IMR-90 (cell line): ENCODE measurements at regions not wholly inside any gene's neighbourhood (a gene's known extent, or its start where the extent isn't known, plus 50 kb on each side); places are given as distances from the start of the nearest gene placed in this dataset.

Experiments
- ATAC-seq: fragments of 200-7000 bp; cut with Tn5 transposase; 2 replicates; pipeline ENCODE4 v1.9.1; 2020; ENCODE audit warnings: low read depth, mild to moderate bottlenecking, moderate library complexity
- BruUV-seq: library from RNA; stranded (reverse); fragments of 400-500 nt; replicated peaks from 2 replicates; lab custom pipeline; 2021; lab: Mats Ljungman, UMichigan
- CTCF ChIA-PET: fragments of 300-600 bp; formaldehyde crosslinking; extraction: SDS; loops from one replicate; lab custom pipeline; 2021; ENCODE audit warnings: antibody characterized with exemption; lab: Yijun Ruan, JAX
- POLR2A ChIA-PET: fragments of 300-600 bp; sonication (Branson Sonifier 250); formaldehyde crosslinking; loops from one replicate; lab custom pipeline; 2022; ENCODE audit warnings: antibody characterized with exemption; ENCODE audit not compliant: unreplicated experiment; lab: Charles Lee
- DNase-seq: peaks from one replicate; pipeline ENCODE4 v3.0.0; 2013
- H2AFZ ChIP-seq: replicated peaks from 2 replicates; pipeline ENCODE3; 2013; ENCODE audit warnings: low read length, mild to moderate bottlenecking; ENCODE audit not compliant: poor library complexity
- H2AK5ac ChIP-seq: 2 replicates; pipeline ENCODE4 v1.6.1; 2013; ENCODE audit warnings: low read depth, low read length, inconsistent platforms
- H2AK9ac ChIP-seq: replicated peaks from 2 replicates; pipeline ENCODE3; 2013; ENCODE audit warnings: mild to moderate bottlenecking, low read depth, low read length, moderate library complexity; ENCODE audit not compliant: poor library complexity
- H2BK120ac ChIP-seq: 2 replicates; pipeline ENCODE4 v1.6.1; 2013; ENCODE audit warnings: low read depth, low read length, inconsistent platforms
- H2BK15ac ChIP-seq: 3 replicates; pipeline ENCODE4 v1.6.1; 2013; ENCODE audit warnings: low read depth, low read length, inconsistent platforms
- H2BK20ac ChIP-seq: 2 replicates; pipeline ENCODE4 v1.6.1; 2013; ENCODE audit warnings: low read depth, mild to moderate bottlenecking, inconsistent platforms, low read length, moderate library complexity
- H2BK5ac ChIP-seq: 2 replicates; pipeline ENCODE4 v1.6.1; 2013; ENCODE audit warnings: mild to moderate bottlenecking, low read depth, low read length, inconsistent platforms; ENCODE audit not compliant: poor library complexity, severe bottlenecking
- H3K14ac ChIP-seq: replicated peaks from 2 replicates; pipeline ENCODE4 v1.6.1; 2013; ENCODE audit warnings: low read depth, low read length, inconsistent platforms
- H3K18ac ChIP-seq: 2 replicates; pipeline ENCODE4 v1.6.1; 2013; ENCODE audit warnings: low read depth, low read length, control low read depth
- H3K23ac ChIP-seq: 2 replicates; pipeline ENCODE4 v1.6.1; 2013; ENCODE audit warnings: low read depth, low read length, inconsistent platforms
- H3K27ac ChIP-seq: 2 replicates; pipeline ENCODE4 v1.5.1; 2013; ENCODE audit warnings: mild to moderate bottlenecking, control low read depth, low read length; ENCODE audit not compliant: insufficient read depth
- H3K27me3 ChIP-seq: 2 replicates; pipeline ENCODE4 v1.6.1; 2013; ENCODE audit warnings: low read length; ENCODE audit not compliant: control insufficient read depth, insufficient read depth
- H3K36me3 ChIP-seq: 2 replicates; pipeline ENCODE4 v1.6.1; 2013; ENCODE audit warnings: low read length, mixed read lengths; ENCODE audit not compliant: control insufficient read depth, insufficient read depth
- H3K4ac ChIP-seq: 2 replicates; pipeline ENCODE4 v1.6.1; 2013; ENCODE audit warnings: low read depth, low read length, inconsistent platforms
- H3K4me1 ChIP-seq: 2 replicates; pipeline ENCODE4 v1.6.1; 2013; ENCODE audit warnings: low read length, mixed read lengths; ENCODE audit not compliant: control insufficient read depth, insufficient read depth
- H3K4me2 ChIP-seq: 2 replicates; pipeline ENCODE4 v1.6.1; 2013; ENCODE audit warnings: low read depth, mild to moderate bottlenecking, control low read depth, low read length, moderate library complexity
- H3K4me3 ChIP-seq: 2 replicates; pipeline ENCODE4 v1.5.1; 2013; ENCODE audit warnings: low read depth, mild to moderate bottlenecking, control low read depth, low read length, moderate library complexity; ENCODE audit not compliant: insufficient read depth
- H3K56ac ChIP-seq: 2 replicates; pipeline ENCODE4 v1.6.1; 2013; ENCODE audit warnings: low read length, inconsistent platforms; ENCODE audit not compliant: insufficient read depth; ENCODE audit errors: extremely low read depth
- H3K79me1 ChIP-seq, 2 experiments: 2 replicates each; pipeline ENCODE4 v1.6.1; 2013; ENCODE audit warnings: low read length in 2 of 2, inconsistent platforms in 1 of 2, low read depth in 1 of 2
- H3K9ac ChIP-seq: 2 replicates; pipeline ENCODE4 v1.6.1; 2013; ENCODE audit warnings: low read depth, low read length, control low read depth
- H3K9me1 ChIP-seq: 2 replicates; pipeline ENCODE4 v1.6.1; 2013; ENCODE audit warnings: low read length, inconsistent platforms; ENCODE audit not compliant: insufficient read depth
- H3K9me3 ChIP-seq: 2 replicates; pipeline ENCODE4 v1.6.1; 2013; ENCODE audit warnings: low read length; ENCODE audit not compliant: control insufficient read depth, insufficient read depth
- H4K20me1 ChIP-seq: 2 replicates; pipeline ENCODE4 v1.6.1; 2013; ENCODE audit warnings: low read length, inconsistent platforms; ENCODE audit not compliant: insufficient read depth
- H4K5ac ChIP-seq: 2 replicates; pipeline ENCODE4 v1.6.1; 2013; ENCODE audit warnings: mild to moderate bottlenecking, low read depth, low read length, control low read depth
- H4K8ac ChIP-seq, 2 experiments: 2 replicates each; pipeline ENCODE4 v1.6.1; 2013; ENCODE audit warnings: low read depth in 2 of 2, low read length in 2 of 2, control low read depth in 1 of 2, inconsistent platforms in 1 of 2
- H4K91ac ChIP-seq: 2 replicates; pipeline ENCODE4 v1.6.1; 2013; ENCODE audit warnings: low read depth, low read length, inconsistent platforms; ENCODE audit not compliant: insufficient read depth
- NFE2L2 ChIP-seq: fragments of 150-350 bp; IDR thresholded peaks from 2 replicates; pipeline ENCODE4 v1.6.1; 2016; ENCODE audit warnings: low read depth, mild to moderate bottlenecking, low read length
- RAD21 ChIP-seq: IDR thresholded peaks from 2 replicates; pipeline ENCODE4 v1.6.1; 2012; ENCODE audit warnings: low read length, improper control_type of control experiment
- WGBS, 2 experiments: methylation state at CpG; one replicate each; pipeline versions ENCODE4 v1.1.5 to v1.1.7; 2013; ENCODE audit warnings: missing lambda C conversion rate in 2 of 2; ENCODE audit not compliant: insufficient read length in 1 of 2; ENCODE audit errors: extremely low coverage in 2 of 2; 5-methylcytosine and 5-hydroxymethylcytosine counted together
- dilution Hi-C: fragments of 300-500 bp; cut with HindIII; formaldehyde crosslinking; loops from one replicate; pipeline ENCODE4 v1.14.3; 2018; ENCODE audit warnings: low sequenced_read_pairs; ENCODE audit not compliant: unreplicated experiment
- in situ Hi-C: fragments of 300-500 bp; cut with MboI; formaldehyde crosslinking; loops from 3 replicates; pipeline ENCODE4 v1.14.3; 2019; ENCODE audit warnings: low sequenced_read_pairs, inconsistent platforms, mixed read lengths
- intact Hi-C: fragments of 100-400 bp; cut with micrococcal nuclease; formaldehyde crosslinking; loops from 2 replicates; pipeline ENCODE4 v1.10.0; 2022
- TF ChIP-seq, protein P1 (sequence below): fragments of 150-350 bp; IDR thresholded peaks from 2 replicates; pipeline ENCODE4 v1.6.1; 2016; ENCODE audit warnings: low read depth, mild to moderate bottlenecking, low read length, moderate library complexity, borderline replicate concordance

DNA sequence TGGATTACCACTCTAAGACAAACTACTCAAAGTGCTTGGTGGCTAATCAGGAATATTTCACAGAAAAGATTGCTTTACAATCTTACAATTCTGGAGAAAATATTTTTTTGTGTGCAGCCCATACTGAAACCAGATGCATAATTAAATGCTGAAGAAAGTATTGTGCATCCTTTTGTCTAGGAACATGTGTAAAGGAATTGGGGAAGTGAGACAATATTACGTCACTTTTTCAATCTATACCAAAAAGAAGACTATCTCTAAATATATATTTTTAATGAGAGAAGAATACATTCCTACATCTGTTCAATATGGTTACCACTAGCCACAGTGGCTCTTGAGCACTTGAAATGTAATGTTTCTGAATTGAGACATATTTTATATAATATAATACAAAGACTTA, 992.5 kb upstream of the ADGRB3 start:
- dilution Hi-C loops, result no loop called here
- Histone ChIP-seq H3K27ac (no peak overlapping the region), H3K4me2 (no peak overlapping the region), H4K5ac (no peak overlapping the region), H4K91ac (no peak overlapping the region), H3K36me3 (no peaks in the 10 kb centered on the region), H2BK120ac (no peak overlapping the region), H3K9ac (no peak overlapping the region), H2BK20ac (no peak overlapping the region), H4K20me1 (no peaks in the 10 kb centered on the region), H3K4me1 (no peaks in the 10 kb centered on the region), H3K23ac (no peak overlapping the region), H3K4ac (no peak overlapping the region), H3K9me1 (no peaks in the 10 kb centered on the region), H3K18ac (no peak overlapping the region), H3K56ac (no peak overlapping the region), H2BK15ac (no peak overlapping the region), H2BK5ac (no peak overlapping the region), H2AK5ac (no peak overlapping the region), H3K27me3 (no peaks in the 10 kb centered on the region), H3K14ac (no peak overlapping the region), H3K4me3 (no peak overlapping the region), H3K79me1 (no peaks in the 10 kb centered on the region), H4K8ac (no peak overlapping the region), H3K9me3 (no peaks in the 10 kb centered on the region), H2AFZ (no peak overlapping the region), H2AK9ac (no peak overlapping the region)
- WGBS, 2 experiments, result no CpG with 5 or more reads among the region's 1 CpG
- no peak for ATAC-seq
- in situ Hi-C loops, result no loop called here
- no TSS peak for BruUV-seq
- intact Hi-C loops, result loop anchor here (10.0 kb wide), 1 partner anchor 1292 kb away; no protein-coding TSS in a partner anchor
- CTCF ChIA-PET, result no interaction called here
- POLR2A ChIA-PET, result no interaction called here
- no peak for TF ChIP-seq RAD21
- TF ChIP-seq, protein P1, sequence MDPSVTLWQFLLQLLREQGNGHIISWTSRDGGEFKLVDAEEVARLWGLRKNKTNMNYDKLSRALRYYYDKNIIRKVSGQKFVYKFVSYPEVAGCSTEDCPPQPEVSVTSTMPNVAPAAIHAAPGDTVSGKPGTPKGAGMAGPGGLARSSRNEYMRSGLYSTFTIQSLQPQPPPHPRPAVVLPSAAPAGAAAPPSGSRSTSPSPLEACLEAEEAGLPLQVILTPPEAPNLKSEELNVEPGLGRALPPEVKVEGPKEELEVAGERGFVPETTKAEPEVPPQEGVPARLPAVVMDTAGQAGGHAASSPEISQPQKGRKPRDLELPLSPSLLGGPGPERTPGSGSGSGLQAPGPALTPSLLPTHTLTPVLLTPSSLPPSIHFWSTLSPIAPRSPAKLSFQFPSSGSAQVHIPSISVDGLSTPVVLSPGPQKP, result no peak
- no peak for TF ChIP-seq NFE2L2
- no peak for DNase-seq
